NCI-H2171 (cell line): ENCODE measurements at regions not wholly inside any gene's neighbourhood (a gene's known extent, or its start where the extent isn't known, plus 50 kb on each side); places are given as distances from the start of the nearest gene placed in this dataset.
"Not testable (repeated sequence)": the region's sequence is repeated elsewhere in the genome, so short reads cannot be mapped to it uniquely, and the experiment has no call there.

Experiments used
- DNase-seq: peaks from one replicate; lab custom pipeline; 2025; lab: John Stamatoyannopoulos, UW

DNA sequence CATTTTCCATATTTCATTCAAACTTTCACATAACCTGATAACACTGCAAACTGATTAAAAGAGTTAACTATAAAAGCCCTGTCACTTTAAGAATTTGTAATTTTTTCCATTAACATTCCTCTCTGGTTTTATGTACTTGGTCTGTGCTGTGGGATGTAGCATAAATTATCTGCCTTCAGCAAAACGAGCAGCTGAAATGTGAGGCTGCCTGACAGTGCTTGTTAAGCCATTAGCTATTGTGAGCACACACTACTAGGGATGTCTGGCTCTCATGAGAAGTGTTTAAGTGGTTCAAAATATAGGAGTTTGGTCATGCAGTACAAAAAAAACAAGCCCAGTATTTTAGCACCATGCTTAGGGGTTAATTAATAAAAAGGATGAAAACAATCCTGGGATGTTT lies 63.0 kb downstream of the HOXA1 start:
- no peak for DNase-seq

GRCh38 chr7:27031289-27032172 lies 64.3 kb downstream of the HOXA1 start:
- DNase-seq: no peak

GRCh38 chr7:27030393-27031050 lies 65.3 kb downstream of the HOXA1 start:
- peak; percentile 62 for DNase-seq

- DNase-seq: no peak
These were observed 70.5 kb downstream of the HOXA1 start for GRCh38 chr7:27025270-27025669.

DNA sequence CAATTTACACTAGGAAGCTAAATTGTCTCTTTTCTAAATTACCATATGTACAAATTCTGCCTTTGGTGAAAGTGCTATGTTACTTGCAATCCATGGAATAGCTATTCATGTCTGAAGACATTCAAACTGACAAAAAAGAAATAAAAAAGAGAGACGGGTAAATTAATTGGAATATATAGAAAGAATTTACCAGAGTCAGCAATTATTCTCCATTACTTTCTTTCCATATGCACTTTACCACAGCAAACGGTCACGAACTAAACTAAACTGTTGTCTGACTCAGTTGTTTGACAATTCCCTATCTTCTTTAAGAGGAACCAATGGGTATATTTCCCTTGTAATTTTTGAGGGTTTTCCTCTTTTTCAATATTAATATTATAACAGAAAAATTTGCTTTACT lies 85.7 kb downstream of the HOXA1 start:
- no peak for DNase-seq

DNA sequence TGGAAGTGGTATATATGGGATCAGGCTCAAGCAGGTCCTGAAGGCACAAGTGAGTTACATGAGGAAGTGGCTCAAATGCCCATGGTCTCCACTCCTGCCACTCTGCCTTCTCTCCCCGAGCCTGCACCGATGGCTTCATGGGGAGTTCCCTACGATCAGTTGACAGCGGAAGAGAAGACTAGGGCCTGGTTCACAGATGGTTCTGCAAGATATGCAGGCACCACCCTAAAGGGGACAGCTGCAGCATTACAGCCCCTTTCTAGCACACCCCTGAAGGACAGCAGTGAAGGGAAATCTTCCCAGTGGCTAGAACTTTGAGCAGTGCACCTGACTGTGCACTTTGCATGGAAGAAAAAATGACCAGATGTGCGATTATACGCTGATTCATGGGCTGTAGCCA lies 95.3 kb downstream of the HOXA1 start:
- no peak for DNase-seq

GRCh38 chr7:26998284-26998683 lies 97.5 kb downstream of the HOXA1 start:
- DNase-seq: not testable (repeated sequence)

GRCh38 chr7:26995666-26996065 lies 100.1 kb downstream of the HOXA1 start:
- no peak for DNase-seq

GRCh38 chr7:26993816-26994810 lies 101.7 kb downstream of the HOXA1 start:
- DNase-seq: no peak

GRCh38 chr7:26992670-26993069 lies 103.1 kb downstream of the HOXA1 start:
- DNase-seq: no peak

GRCh38 chr7:26991796-26992195 lies 104.0 kb downstream of the HOXA1 start:
- no peak for DNase-seq

GRCh38 chr7:26989897-26990670 lies 105.7 kb downstream of the HOXA1 start:
- no peak for DNase-seq

- no peak for DNase-seq
These were observed 106.9 kb downstream of the HOXA1 start for GRCh38 chr7:26988836-26989374.

- no peak for DNase-seq
These were observed 108.5 kb downstream of the HOXA1 start for GRCh38 chr7:26987338-26987737.

- no peak for DNase-seq
These were observed 113.8 kb upstream of the SKAP2 start for GRCh38 chr7:26978146-26978545.

- DNase-seq: no peak
These were observed 112.5 kb upstream of the SKAP2 start for GRCh38 chr7:26976840-26977239.

- DNase-seq: not testable (repeated sequence)
These were observed 107.5 kb upstream of the SKAP2 start for GRCh38 chr7:26971924-26972323.

DNA sequence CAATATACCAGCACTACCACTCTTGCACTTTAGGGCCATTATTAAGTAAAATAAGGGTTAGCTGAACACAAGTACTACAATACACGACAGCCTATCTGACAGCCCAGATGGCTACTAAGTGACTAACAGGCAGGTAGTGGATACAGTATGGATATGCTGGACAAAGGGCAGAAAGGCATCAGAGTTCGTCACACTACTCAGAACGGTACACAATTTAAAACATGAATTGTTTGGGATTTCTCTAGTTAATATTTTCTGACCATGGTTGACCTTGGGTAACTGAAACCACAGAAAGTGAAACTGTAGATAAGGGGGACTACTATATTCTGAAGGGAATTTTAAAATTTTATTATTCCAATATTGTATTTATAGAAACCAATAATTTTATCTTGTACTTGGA lies 101.3 kb upstream of the SKAP2 start:
- DNase-seq: no peak

DNA sequence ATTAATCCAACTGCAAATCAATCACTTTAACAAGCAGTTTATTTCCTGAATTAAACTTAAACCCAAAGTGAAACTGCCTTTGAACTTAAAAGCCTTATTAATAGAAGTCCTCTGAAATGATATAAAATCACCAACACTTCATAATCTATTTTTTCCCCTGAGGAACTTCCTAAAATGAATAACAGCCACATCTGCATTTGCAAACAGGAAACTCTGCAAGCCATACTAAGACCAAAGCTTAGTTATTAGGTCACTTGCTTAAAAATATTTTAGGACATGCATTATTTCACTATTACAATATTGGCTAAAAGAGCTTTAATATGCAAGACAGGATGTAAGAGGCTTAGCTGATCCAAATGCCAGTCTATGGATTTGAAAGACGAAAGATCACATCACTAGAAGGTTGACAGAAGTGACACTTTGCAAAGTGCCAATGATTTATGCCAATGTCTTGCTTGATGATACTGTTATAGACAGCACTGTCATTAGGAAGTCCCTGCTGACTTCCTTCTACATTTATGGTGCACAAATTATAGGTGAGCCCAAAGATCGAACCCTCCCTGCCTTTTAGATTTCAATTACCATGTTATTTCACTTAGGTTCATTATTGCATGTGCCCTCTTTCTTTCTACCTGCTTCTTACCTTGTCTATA lies 99.9 kb upstream of the SKAP2 start:
- DNase-seq: no peak

DNA sequence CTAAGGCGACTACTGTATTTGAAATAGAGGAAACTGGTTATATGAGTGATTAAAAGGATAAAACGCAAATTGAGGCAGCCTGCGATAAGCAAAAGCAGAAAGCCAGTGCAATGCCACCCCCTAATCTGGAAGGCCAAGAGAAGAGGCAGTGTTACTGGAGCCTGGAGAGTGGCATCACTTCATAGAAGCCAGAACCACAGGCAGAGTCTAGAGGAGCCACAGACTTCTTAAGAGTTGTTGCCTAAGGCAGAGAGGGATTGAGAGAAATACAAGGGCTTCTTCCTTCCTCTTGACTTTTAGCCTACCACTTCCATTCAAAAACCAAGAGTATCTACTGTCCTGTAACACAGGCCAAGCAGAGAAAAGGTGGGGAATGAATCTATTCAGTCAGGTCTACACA lies 94.9 kb upstream of the SKAP2 start:
- DNase-seq: no peak

DNA sequence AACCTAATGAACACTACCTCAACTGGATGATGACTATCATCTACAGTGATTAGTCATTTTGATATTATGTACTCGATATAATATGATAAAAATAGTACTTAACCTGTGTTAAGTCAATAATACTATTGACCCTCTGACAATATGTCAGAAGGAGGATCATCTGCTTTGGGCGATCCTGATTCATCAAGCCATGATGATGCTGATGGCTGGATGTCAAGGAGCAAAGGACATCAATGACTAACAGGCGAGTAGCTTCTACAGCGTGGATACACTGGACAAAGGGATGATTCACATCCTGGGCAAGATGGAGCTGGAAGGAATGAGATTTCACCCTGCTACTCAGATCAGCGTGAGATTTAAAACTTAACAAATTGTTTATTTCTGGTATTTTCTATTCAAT lies 94.4 kb upstream of the SKAP2 start:
- DNase-seq: no peak
